Superior temporal gyrus (tissue), 1 donor: ENCODE measurements at regions not wholly inside any gene's neighbourhood (a gene's known extent, or its start where the extent isn't known, plus 50 kb on each side); places are given as distances from the start of the nearest gene placed in this dataset.
"Not testable (repeated sequence)": the region's sequence is repeated elsewhere in the genome, so short reads cannot be mapped to it uniquely, and the experiment has no call there.

Experiments
- DNase-seq: peaks from one replicate; pipeline ENCODE4 v3.0.0-alpha.2; 2016; ENCODE audit errors: extremely low spot score

- DNase-seq = no peak
These were observed 220.2 kb upstream of the MYO3A start for GRCh38 chr10:25713894-25714240.

GRCh38 chr10:25724241-25724640 is 209.8 kb upstream of the MYO3A start:
- DNase-seq = no peak

GRCh38 chr10:25725917-25726716 is 207.9 kb upstream of the MYO3A start:
- peak; percentile 87 for DNase-seq

GRCh38 chr10:25738776-25739175 is 195.3 kb upstream of the MYO3A start:
- DNase-seq = no peak

- DNase-seq = no peak
These were observed 190.2 kb upstream of the MYO3A start for GRCh38 chr10:25743832-25744231.

GRCh38 chr10:25744574-25744973 is 189.5 kb upstream of the MYO3A start:
- DNase-seq = no peak

- DNase-seq = no peak
These were observed 188.1 kb upstream of the MYO3A start for GRCh38 chr10:25745976-25746375.

- DNase-seq = no peak
These were observed 186.9 kb upstream of the MYO3A start for GRCh38 chr10:25747084-25747483.

GRCh38 chr10:25748509-25748908 is 185.5 kb upstream of the MYO3A start:
- no peak for DNase-seq

GRCh38 chr10:25753776-25754175 is 180.3 kb upstream of the MYO3A start:
- DNase-seq = no peak

- DNase-seq = not testable (repeated sequence)
These were observed 178.2 kb upstream of the MYO3A start for GRCh38 chr10:25755874-25756273.

GRCh38 chr10:25756784-25757183 is 177.2 kb upstream of the MYO3A start:
- no peak for DNase-seq

GRCh38 chr10:25758041-25758457 is 176.0 kb upstream of the MYO3A start:
- peak; percentile 71 for DNase-seq

GRCh38 chr10:25758511-25758910 is 175.5 kb upstream of the MYO3A start:
- no peak for DNase-seq

GRCh38 chr10:25761937-25762336 is 172.1 kb upstream of the MYO3A start:
- no peak for DNase-seq

GRCh38 chr10:25766213-25766612 is 167.8 kb upstream of the MYO3A start:
- DNase-seq = no peak

- DNase-seq = no peak
These were observed 167.3 kb upstream of the MYO3A start for GRCh38 chr10:25766687-25767221.

- DNase-seq = no peak
These were observed 165.9 kb upstream of the MYO3A start for GRCh38 chr10:25768167-25768566.

GRCh38 chr10:25778646-25779045 is 155.4 kb upstream of the MYO3A start:
- no peak for DNase-seq

GRCh38 chr10:25786161-25786560 is 147.9 kb upstream of the MYO3A start:
- DNase-seq = no peak

- no peak for DNase-seq
These were observed 147.1 kb upstream of the MYO3A start for GRCh38 chr10:25786899-25787298.

- no peak for DNase-seq
These were observed 136.1 kb upstream of the MYO3A start for GRCh38 chr10:25797888-25798429.

GRCh38 chr10:25804505-25804904 is 129.5 kb upstream of the MYO3A start:
- DNase-seq = no peak
